Mesendoderm (in vitro differentiated cells): ENCODE measurements at regions not wholly inside any gene's neighbourhood (a gene's known extent, or its start where the extent isn't known, plus 50 kb on each side); places are given as distances from the start of the nearest gene placed in this dataset.

Experiments
- DNase-seq: peaks from one replicate; pipeline ENCODE4 v3.0.0; 2013
- H2AK5ac ChIP-seq: 2 replicates; pipeline ENCODE4 v1.6.1; 2013; ENCODE audit warnings: low read length, inconsistent platforms
- H2BK120ac ChIP-seq: 2 replicates; pipeline ENCODE4 v1.6.1; 2013; ENCODE audit warnings: low read depth, mild to moderate bottlenecking, low read length, moderate library complexity, mixed read lengths
- H2BK15ac ChIP-seq: replicated peaks from 2 replicates; pipeline ENCODE4 v1.6.1; 2013; ENCODE audit warnings: low read depth, mild to moderate bottlenecking, moderate library complexity
- H2BK5ac ChIP-seq: 2 replicates; pipeline ENCODE4 v1.6.1; 2013; ENCODE audit warnings: low read length, inconsistent platforms
- H3K18ac ChIP-seq: 2 replicates; pipeline ENCODE4 v1.6.1; 2013; ENCODE audit warnings: mild to moderate bottlenecking, low read length, mixed read lengths
- H3K23ac ChIP-seq: one replicate; pipeline ENCODE4 v1.6.1; 2013; ENCODE audit warnings: low read length
- H3K27ac ChIP-seq: 2 replicates; pipeline ENCODE4 v1.5.1; 2013; ENCODE audit warnings: low read depth, mild to moderate bottlenecking, inconsistent platforms, low read length, moderate library complexity
- H3K27me3 ChIP-seq: 2 replicates; pipeline ENCODE4 v1.6.1; 2013; ENCODE audit warnings: low read length, control low read depth, mild to moderate bottlenecking, inconsistent platforms; ENCODE audit not compliant: insufficient read depth, poor library complexity
- H3K36me3 ChIP-seq: 2 replicates; pipeline ENCODE4 v1.6.1; 2013; ENCODE audit warnings: low read length, inconsistent platforms; ENCODE audit not compliant: control insufficient read depth, insufficient read depth
- H3K4ac ChIP-seq: one replicate; pipeline ENCODE4 v1.6.1; 2013; ENCODE audit warnings: low read depth, mild to moderate bottlenecking, low read length, moderate library complexity
- H3K4me1 ChIP-seq: 2 replicates; pipeline ENCODE4 v1.6.1; 2013; ENCODE audit warnings: low read depth, low read length, inconsistent platforms; ENCODE audit not compliant: control insufficient read depth
- H3K4me2 ChIP-seq: 2 replicates; pipeline ENCODE4 v1.6.1; 2013; ENCODE audit warnings: low read length
- H3K4me3 ChIP-seq: 2 replicates; pipeline ENCODE4 v1.5.1; 2013; ENCODE audit warnings: mild to moderate bottlenecking, low read length
- H3K56ac ChIP-seq: one replicate; pipeline ENCODE4 v1.6.1; 2013; ENCODE audit warnings: low read length
- H3K79me1 ChIP-seq: 2 replicates; pipeline ENCODE4 v1.6.1; 2013; ENCODE audit warnings: low read length, inconsistent platforms
- H3K79me2 ChIP-seq: 2 replicates; pipeline ENCODE4 v1.6.1; 2013; ENCODE audit warnings: mild to moderate bottlenecking, low read length; ENCODE audit not compliant: control insufficient read depth, insufficient read depth
- H3K9ac ChIP-seq: 2 replicates; pipeline ENCODE4 v1.6.1; 2013; ENCODE audit warnings: low read length, inconsistent platforms
- H4K5ac ChIP-seq: one replicate; pipeline ENCODE4 v1.6.1; 2013; ENCODE audit warnings: low read length
- H4K8ac ChIP-seq: one replicate; pipeline ENCODE4 v1.6.1; 2013; ENCODE audit warnings: low read depth, mild to moderate bottlenecking, control low read depth, low read length, moderate library complexity
- WGBS: extraction: QIAGEN DNeasy Blood & Tissue Kit; methylation state at CpG from one replicate; pipeline ENCODE4 v1.1.7; 2013; ENCODE audit warnings: low lambda C conversion rate, missing lambda C conversion rate; ENCODE audit not compliant: insufficient coverage; ENCODE audit errors: extremely low coverage; 5-methylcytosine and 5-hydroxymethylcytosine counted together

DNA sequence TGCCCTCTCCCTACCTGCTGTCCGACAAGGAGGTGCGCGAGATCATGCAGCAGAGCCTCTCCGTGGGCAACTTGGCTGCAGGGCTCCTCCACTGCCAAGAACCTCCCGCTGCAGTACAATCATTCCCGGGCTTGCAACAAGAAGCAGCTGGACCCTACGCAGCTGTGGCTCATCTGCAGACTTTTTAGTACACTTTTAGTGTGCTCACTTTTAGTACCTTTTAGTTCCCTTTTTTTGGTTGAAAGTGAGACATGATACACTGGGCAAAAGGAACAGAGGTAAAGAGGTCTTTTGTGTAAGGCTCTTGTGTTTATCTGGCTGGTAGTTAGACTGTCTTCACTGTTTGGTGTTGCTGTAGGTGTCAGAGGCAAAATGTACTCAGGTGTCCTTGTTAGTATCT, 58.1 kb upstream of the SPTLC1 start:
- DNase-seq, result no peak
- H3K27ac ChIP-seq, result no peak overlapping the region
- no peak overlapping the region for H2BK5ac ChIP-seq
- no peak overlapping the region for H3K56ac ChIP-seq
- H3K4ac ChIP-seq, result no peak overlapping the region
- no peaks in the 10 kb centered on the region for H3K4me1 ChIP-seq
- no peak overlapping the region for H2BK15ac ChIP-seq
- H3K79me2 ChIP-seq, result no peaks in the 10 kb centered on the region
- no peak overlapping the region for H3K18ac ChIP-seq
- no peaks in the 10 kb centered on the region for H3K36me3 ChIP-seq
- H2AK5ac ChIP-seq, result no peak overlapping the region
- H3K4me3 ChIP-seq, result no peak overlapping the region
- no peak overlapping the region for H4K8ac ChIP-seq
- H2BK120ac ChIP-seq, result no peak overlapping the region
- no peaks in the 10 kb centered on the region for H3K27me3 ChIP-seq
- H3K4me2 ChIP-seq, result no peak overlapping the region
- H3K79me1 ChIP-seq, result no peaks in the 10 kb centered on the region
- WGBS, result no CpG with 5 or more reads among the region's 7 CpGs
- H4K5ac ChIP-seq, result no peak overlapping the region
- H3K23ac ChIP-seq, result no peak overlapping the region
- H3K9ac ChIP-seq, result no peak overlapping the region

DNA sequence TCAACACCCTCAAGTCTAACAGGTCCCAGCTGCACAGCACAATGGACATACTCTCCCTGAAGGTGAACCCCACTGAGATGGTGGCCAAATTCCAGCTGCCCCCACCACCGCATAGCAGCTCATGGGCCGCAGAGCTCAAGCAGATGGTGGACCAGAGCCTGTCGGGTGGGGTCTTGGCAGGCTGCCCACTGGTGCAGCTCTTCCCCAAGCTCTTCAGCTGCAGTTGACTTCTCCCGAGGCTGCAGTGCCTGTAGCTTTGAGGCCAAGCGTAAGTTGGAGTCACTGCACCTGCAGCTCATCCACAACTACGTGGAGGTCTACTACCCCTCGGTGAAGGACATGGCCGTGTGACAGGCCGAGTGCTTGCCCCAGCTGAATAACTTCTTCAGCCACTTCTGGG, 56.6 kb upstream of the SPTLC1 start:
- H3K4me2 ChIP-seq, result no peak overlapping the region
- H3K4me1 ChIP-seq, result no peaks in the 10 kb centered on the region
- no peak overlapping the region for H2BK15ac ChIP-seq
- no CpG with 5 or more reads among the region's 9 CpGs for WGBS
- no peak overlapping the region for H3K4me3 ChIP-seq
- DNase-seq, result no peak
- no peak overlapping the region for H3K4ac ChIP-seq
- H2BK120ac ChIP-seq, result no peak overlapping the region
- no peak overlapping the region for H3K56ac ChIP-seq
- no peaks in the 10 kb centered on the region for H3K27me3 ChIP-seq
- no peak overlapping the region for H3K18ac ChIP-seq
- no peak overlapping the region for H3K27ac ChIP-seq
- no peaks in the 10 kb centered on the region for H3K79me1 ChIP-seq
- H2BK5ac ChIP-seq, result no peak overlapping the region
- no peak overlapping the region for H2AK5ac ChIP-seq
- H3K79me2 ChIP-seq, result no peaks in the 10 kb centered on the region
- no peak overlapping the region for H3K23ac ChIP-seq
- H3K36me3 ChIP-seq, result no peaks in the 10 kb centered on the region
- no peak overlapping the region for H4K5ac ChIP-seq
- H3K9ac ChIP-seq, result no peak overlapping the region
- H4K8ac ChIP-seq, result no peak overlapping the region

DNA sequence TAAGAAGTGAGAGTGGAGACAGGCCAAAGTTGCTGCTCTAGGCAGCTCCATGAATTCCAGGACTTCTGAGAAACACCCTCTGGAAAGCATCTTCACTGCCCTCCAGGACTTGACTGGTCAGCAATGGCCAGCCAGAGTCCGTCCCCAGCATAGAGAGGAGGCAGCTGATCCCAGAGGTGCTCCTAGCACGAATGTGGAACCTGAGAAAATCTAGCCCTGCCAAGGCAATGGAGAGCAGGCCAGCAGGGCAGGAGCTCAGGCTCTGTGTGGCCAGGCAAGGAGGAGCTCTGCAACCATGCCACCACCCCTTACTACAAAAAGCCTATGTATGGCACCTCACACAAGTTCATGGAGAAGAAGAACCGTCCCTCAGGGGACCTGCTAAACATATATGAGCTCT, 56.1 kb upstream of the SPTLC1 start:
- no peak overlapping the region for H4K5ac ChIP-seq
- H2BK5ac ChIP-seq, result no peak overlapping the region
- no CpG with 5 or more reads among the region's 3 CpGs for WGBS

DNA sequence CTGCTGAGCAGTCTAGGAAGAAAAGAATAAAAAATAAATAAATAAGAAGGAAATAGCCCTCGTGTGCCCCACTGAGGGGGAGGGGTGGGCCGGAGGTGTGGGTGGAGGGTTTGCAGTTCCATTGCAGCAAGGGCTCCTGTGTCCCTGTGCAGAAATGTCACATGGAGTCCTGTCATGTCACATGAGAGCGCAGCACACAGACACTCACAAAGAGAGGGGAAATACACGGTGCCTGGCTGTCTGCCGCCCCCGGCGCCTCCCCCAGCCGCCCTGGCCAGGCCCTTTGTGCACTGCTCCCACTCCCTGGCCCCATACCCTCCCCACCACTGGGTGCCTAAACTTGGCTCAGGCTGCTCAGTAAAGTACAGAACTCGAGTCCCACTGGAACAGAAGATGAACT, 55.6 kb upstream of the SPTLC1 start:
- H2BK120ac ChIP-seq, result no peak overlapping the region
- WGBS, result no CpG with 5 or more reads among the region's 9 CpGs
- no peak overlapping the region for H4K5ac ChIP-seq
- no peaks in the 10 kb centered on the region for H3K27me3 ChIP-seq
- no peak overlapping the region for H2BK15ac ChIP-seq
- H3K79me2 ChIP-seq, result no peaks in the 10 kb centered on the region
- H3K56ac ChIP-seq, result no peak overlapping the region
- H3K4me1 ChIP-seq, result no peaks in the 10 kb centered on the region
- H3K36me3 ChIP-seq, result no peaks in the 10 kb centered on the region
- H3K23ac ChIP-seq, result no peak overlapping the region
- H2BK5ac ChIP-seq, result no peak overlapping the region
- H3K9ac ChIP-seq, result no peak overlapping the region
- no peak overlapping the region for H3K4me3 ChIP-seq
- DNase-seq, result no peak
- no peak overlapping the region for H3K18ac ChIP-seq
- H4K8ac ChIP-seq, result no peak overlapping the region
- no peaks in the 10 kb centered on the region for H3K79me1 ChIP-seq
- H3K27ac ChIP-seq, result no peak overlapping the region
- H2AK5ac ChIP-seq, result no peak overlapping the region
- H3K4me2 ChIP-seq, result no peak overlapping the region
- H3K4ac ChIP-seq, result no peak overlapping the region

More for the DNA sequence above, 56.1 kb upstream of the SPTLC1 start:
- Histone ChIP-seq H2AK5ac (no peak overlapping the region), H3K79me1 (no peaks in the 10 kb centered on the region), H3K56ac (no peak overlapping the region), H2BK120ac (no peak overlapping the region), H3K79me2 (no peaks in the 10 kb centered on the region), H4K8ac (no peak overlapping the region), H3K18ac (no peak overlapping the region), H3K36me3 (no peaks in the 10 kb centered on the region), H2BK15ac (no peak overlapping the region), H3K23ac (no peak overlapping the region), H3K4ac (no peak overlapping the region), H3K4me1 (no peaks in the 10 kb centered on the region), H3K27ac (no peak overlapping the region), H3K9ac (no peak overlapping the region), H3K27me3 (no peaks in the 10 kb centered on the region), H3K4me3 (no peak overlapping the region), H3K4me2 (no peak overlapping the region)
- no peak for DNase-seq

DNA sequence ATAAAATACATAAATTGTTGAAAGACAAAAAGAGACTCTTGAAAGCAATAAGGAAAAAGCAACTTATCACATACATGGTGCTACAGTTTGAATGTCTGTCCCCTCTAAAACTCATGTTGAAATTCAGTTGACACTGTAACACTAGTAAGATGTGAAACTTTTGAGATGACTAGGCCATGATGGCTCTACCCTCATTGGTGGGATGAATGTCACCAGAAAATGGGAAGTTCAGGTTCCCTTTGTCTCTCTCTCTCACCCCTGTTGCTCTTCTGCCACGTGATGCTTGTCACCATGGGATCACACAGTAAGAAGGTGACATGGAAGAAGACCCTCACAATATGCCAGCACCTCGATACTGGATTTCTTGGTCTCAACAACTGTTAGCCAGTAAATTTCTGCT, 50.3 kb upstream of the SPTLC1 start:
- no peak for DNase-seq
- H3K4me1 ChIP-seq, result no peaks in the 10 kb centered on the region
- no peaks in the 10 kb centered on the region for H3K79me2 ChIP-seq
- no peaks in the 10 kb centered on the region for H3K27me3 ChIP-seq
- H3K23ac ChIP-seq, result no peak overlapping the region
- no peak overlapping the region for H3K27ac ChIP-seq
- no peak overlapping the region for H4K8ac ChIP-seq
- H3K4me3 ChIP-seq, result no peak overlapping the region
- H3K4ac ChIP-seq, result no peak overlapping the region
- H3K79me1 ChIP-seq, result no peaks in the 10 kb centered on the region
- H2AK5ac ChIP-seq, result no peak overlapping the region
- H4K5ac ChIP-seq, result no peak overlapping the region
- H2BK15ac ChIP-seq, result no peak overlapping the region
- no peak overlapping the region for H3K56ac ChIP-seq
- no CpG with 5 or more reads among the region's 2 CpGs for WGBS
- no peak overlapping the region for H2BK120ac ChIP-seq
- H3K4me2 ChIP-seq, result no peak overlapping the region
- H3K9ac ChIP-seq, result no peak overlapping the region
- H3K36me3 ChIP-seq, result no peaks in the 10 kb centered on the region
- H2BK5ac ChIP-seq, result no peak overlapping the region
- no peak overlapping the region for H3K18ac ChIP-seq
